C4-2B (cell line): ENCODE measurements at regions not wholly inside any gene's neighbourhood (a gene's known extent, or its start where the extent isn't known, plus 50 kb on each side); places are given as distances from the start of the nearest gene placed in this dataset.

ENCODE experiments used
- CTCF ChIP-seq: fragments of 450-650 bp; conservative IDR thresholded peaks from 2 replicates; pipeline ENCODE4 v1.5.1; 2017; ENCODE audit warnings: mild to moderate bottlenecking
- ZFX ChIP-seq: fragments of 450-650 bp; IDR thresholded peaks from 2 replicates; pipeline ENCODE4 v1.6.1; 2017

- TF ChIP-seq CTCF, result no peak
- no peak for TF ChIP-seq ZFX
These were observed 250.7 kb upstream of the SALL3 start for GRCh38 chr18:78728784-78729467.
